ENCODE measurements at regions not wholly inside any gene's neighbourhood (a gene's known extent, or its start where the extent isn't known, plus 50 kb on each side); places are given as distances from the start of the nearest gene placed in this dataset.

- TF ChIP-seq, protein P1, sequence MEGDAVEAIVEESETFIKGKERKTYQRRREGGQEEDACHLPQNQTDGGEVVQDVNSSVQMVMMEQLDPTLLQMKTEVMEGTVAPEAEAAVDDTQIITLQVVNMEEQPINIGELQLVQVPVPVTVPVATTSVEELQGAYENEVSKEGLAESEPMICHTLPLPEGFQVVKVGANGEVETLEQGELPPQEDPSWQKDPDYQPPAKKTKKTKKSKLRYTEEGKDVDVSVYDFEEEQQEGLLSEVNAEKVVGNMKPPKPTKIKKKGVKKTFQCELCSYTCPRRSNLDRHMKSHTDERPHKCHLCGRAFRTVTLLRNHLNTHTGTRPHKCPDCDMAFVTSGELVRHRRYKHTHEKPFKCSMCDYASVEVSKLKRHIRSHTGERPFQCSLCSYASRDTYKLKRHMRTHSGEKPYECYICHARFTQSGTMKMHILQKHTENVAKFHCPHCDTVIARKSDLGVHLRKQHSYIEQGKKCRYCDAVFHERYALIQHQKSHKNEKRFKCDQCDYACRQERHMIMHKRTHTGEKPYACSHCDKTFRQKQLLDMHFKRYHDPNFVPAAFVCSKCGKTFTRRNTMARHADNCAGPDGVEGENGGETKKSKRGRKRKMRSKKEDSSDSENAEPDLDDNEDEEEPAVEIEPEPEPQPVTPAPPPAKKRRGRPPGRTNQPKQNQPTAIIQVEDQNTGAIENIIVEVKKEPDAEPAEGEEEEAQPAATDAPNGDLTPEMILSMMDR (IDR thresholded peaks at IDR 0.05): no peak
- no peak for TF ChIP-seq SIN3A (IDR thresholded peaks at IDR 0.05; ENCODE audit: borderline replicate concordance, insufficient read depth, low read depth, low read length)
- no peak for TF ChIP-seq POLR2AphosphoS5 (IDR thresholded peaks at IDR 0.05; ENCODE audit: low read depth, low read length)
Observed at GRCh38 chr2:150357770-150358467, 129.5 kb downstream of the RND3 start.
